NCI-H1417 (cell line): ENCODE measurements at regions not wholly inside any gene's neighbourhood (a gene's known extent, or its start where the extent isn't known, plus 50 kb on each side); places are given as distances from the start of the nearest gene placed in this dataset.

ENCODE experiments used
- DNase-seq, 3 experiments: peaks; one replicate each; lab custom pipeline; 2025; lab: John Stamatoyannopoulos, UW

- peak in 2 of 3 experiments; percentile 39 to 42 for DNase-seq
Measured at GRCh38 chr2:12083081-12083581, 336.7 kb downstream of the LPIN1 start.

DNA sequence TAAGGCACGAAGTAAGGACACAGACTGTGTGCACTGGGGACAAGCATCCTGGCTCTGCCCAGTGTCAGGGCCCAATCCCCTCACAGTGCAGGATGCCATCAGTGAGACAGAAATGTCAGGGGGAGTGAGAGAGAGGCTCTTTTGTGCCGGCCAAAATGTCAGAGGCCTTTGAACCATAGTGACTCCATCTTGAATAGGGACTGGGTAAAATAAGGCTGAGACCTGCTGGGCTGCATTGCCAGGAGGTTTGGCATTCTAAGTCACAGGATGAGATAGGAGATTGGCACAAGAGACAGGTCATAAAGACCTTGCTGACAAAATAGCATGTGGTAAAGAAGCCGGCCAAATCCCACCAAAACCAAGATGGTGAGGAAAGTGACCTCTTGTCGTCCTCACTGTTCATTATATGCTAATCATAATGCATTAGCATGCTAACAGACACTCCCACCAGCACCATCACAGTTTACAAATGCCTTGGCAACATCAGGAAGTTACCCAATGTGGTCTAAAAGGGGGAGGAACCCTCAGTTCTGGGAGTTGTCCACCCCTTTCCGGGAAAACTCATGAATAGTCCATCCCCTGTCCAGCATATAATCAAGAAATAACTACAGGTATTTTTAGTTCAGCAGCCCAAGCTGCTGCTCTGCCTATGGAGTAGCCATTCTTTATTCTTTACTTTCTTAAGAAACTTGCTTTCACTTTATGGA is 337.4 kb downstream of the LPIN1 start:
- no peak for DNase-seq

- no peak for DNase-seq
Measured at GRCh38 chr2:12087175-12087574, 340.7 kb downstream of the LPIN1 start.

GRCh38 chr2:12087671-12088380 is 341.4 kb downstream of the LPIN1 start:
- no peak for DNase-seq

DNA sequence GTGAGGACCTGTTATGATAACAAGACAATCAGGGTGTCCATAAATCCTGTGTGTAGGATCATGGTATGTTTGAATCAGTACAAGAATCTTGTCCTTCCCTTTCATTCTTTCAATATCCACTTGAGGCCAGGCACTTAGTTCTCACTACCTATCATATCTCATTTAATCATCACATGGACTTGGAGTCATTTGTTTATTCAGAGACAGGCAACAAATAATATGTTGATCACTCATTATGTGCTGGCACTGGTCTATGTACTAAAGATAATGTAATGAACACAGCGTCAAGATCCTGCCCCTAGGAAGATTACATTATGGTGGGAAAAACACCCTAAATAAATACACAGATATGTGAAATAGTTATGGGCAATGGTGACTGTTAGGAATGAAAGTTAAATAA is 342.6 kb downstream of the LPIN1 start:
- no peak for DNase-seq

- DNase-seq, result no peak
Measured at GRCh38 chr2:12089496-12089895, 343.1 kb downstream of the LPIN1 start.

- no peak for DNase-seq
Measured at GRCh38 chr2:12090072-12090471, 343.6 kb downstream of the LPIN1 start.

- DNase-seq, result no peak
Measured at GRCh38 chr2:12090590-12090989, 344.2 kb downstream of the LPIN1 start.

GRCh38 chr2:12091201-12091806 is 344.9 kb downstream of the LPIN1 start:
- no peak for DNase-seq

- DNase-seq, result no peak
Measured at GRCh38 chr2:12094134-12094533, 347.7 kb downstream of the LPIN1 start.

GRCh38 chr2:12096051-12096787 is 349.8 kb downstream of the LPIN1 start:
- no peak for DNase-seq

GRCh38 chr2:12096788-12097449 is 350.5 kb downstream of the LPIN1 start:
- DNase-seq, result no peak

DNA sequence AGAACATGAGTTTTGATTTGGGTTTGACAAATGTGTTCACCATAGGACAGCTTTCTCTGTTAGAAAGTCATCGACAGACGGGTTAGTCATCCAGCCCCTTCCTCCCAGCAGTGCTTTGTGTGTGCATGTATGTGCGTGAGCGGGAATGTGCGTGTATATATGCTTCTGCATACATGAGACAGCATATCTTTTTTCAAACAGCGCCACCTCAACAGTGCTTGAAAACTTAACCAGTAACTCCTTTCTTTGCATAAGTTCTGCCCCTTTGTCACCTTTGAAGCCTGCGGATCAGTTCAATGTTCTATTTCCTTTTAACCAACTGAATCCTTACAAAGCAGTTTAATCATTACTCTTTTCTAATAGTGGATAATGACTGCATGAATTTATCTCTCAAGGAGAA is 351.4 kb downstream of the LPIN1 start:
- no peak for DNase-seq

DNA sequence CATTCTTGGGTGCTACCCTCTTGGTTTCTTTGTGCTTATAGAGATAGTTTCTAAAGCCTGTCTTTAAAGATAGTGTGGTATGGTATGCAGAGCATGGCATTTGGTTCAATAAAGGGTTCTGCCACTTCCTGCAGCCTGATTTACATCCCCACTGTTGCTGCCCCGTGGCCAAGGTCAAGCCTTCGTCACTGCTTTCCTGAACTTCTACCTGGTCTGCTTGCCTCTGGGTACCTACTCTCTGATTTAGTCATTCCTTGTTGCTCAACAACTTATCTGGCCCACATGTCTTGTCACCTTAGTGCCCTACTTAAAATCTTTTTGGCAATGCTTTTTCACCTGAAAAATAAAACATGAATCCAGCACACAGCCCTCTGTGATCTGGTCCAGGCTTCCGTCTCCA is 352.9 kb downstream of the LPIN1 start:
- no peak for DNase-seq

GRCh38 chr2:12102679-12103078 is 356.2 kb downstream of the LPIN1 start:
- DNase-seq, result no peak

GRCh38 chr2:12105180-12105579 is 358.7 kb downstream of the LPIN1 start:
- DNase-seq, result no peak

DNA sequence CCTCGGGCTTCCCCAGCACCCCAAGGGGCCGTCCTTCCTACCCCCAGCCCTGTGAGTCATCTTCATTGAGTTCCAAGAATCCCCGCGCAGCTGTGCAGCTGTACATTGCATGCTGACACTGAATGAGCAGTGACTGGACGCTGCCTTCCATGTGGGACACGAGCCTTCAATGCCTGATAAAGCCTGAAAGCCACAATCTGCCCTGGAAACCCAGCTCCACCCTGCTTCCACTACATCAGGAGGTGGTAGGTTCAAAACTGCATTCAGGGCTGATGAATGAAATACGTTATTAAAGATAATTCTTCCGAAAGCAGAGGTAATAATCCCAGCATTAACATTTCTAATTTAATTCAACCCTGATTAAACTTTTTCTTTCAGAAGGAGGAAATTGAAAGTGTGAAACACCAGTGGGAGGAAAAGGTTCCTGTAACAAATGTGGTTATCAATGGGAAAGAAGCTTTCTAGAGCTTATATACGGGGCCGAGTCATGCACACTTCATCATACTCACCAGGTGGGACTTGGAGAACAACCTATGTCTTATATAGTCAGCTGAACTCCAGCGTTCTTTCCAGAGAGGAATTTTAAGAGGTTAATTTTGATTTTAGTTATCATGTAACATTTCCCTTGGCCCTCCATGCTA is 360.1 kb downstream of the LPIN1 start:
- no peak for DNase-seq

DNA sequence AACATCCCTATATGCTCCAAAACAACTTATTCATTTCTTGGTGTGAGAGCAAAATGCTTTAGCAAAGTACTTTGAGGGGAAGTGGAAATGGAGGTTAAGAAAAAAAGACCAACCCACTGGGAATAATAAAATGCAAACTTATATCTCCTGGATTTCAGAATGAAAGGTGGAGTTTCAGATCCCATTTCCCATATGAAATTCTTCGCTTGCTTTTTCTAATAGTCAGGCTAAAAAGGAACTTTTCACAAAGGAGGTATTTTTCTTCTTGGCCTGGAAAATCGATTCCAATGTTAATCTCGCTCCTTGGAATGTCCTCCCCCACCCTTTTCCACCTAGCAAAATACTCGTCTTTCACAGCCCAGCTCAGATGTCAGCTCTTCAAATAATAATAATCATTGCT is 360.9 kb downstream of the LPIN1 start:
- DNase-seq, result no peak

- no peak for DNase-seq
Measured at GRCh38 chr2:12107939-12108338, 361.5 kb downstream of the LPIN1 start.

GRCh38 chr2:12109363-12110017 is 363.1 kb downstream of the LPIN1 start:
- DNase-seq, result no peak

DNA sequence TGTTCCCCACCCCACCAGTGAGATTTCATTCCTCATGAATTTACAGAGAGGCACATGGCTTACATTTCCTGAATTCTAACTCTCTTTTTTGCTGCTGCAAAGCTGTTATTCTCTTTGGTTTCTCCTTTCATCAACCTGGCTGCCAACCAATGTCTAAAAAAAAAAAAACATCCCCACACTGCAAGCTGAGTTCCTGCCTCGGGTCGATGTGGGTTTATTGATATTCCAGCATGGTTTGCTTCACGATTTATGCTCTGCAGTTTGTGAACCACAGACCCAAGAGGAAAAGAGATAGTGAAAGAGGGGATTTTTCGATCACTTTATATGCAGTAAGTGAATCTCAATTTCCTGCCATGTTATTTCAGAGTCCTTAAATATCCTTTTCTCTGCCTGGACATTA is 363.6 kb downstream of the LPIN1 start:
- no peak for DNase-seq
